IPS-NIHi7 (cell line): ENCODE measurements at regions not wholly inside any gene's neighbourhood (a gene's known extent, or its start where the extent isn't known, plus 50 kb on each side); places are given as distances from the start of the nearest gene placed in this dataset.
A peak's percentile ranks its signal among the peaks of the same experiment; 100 is the strongest.

Source experiments
- DNase-seq: peaks from one replicate; pipeline ENCODE4 v3.0.0; 2012; ENCODE audit warnings: mixed read lengths; ENCODE audit errors: extremely low spot score

GRCh38 chr10:120705309-120705708, 145.9 kb upstream of the WDR11 start:
- DNase-seq: no peak

GRCh38 chr10:120710076-120710475, 141.1 kb upstream of the WDR11 start:
- DNase-seq: no peak

DNA sequence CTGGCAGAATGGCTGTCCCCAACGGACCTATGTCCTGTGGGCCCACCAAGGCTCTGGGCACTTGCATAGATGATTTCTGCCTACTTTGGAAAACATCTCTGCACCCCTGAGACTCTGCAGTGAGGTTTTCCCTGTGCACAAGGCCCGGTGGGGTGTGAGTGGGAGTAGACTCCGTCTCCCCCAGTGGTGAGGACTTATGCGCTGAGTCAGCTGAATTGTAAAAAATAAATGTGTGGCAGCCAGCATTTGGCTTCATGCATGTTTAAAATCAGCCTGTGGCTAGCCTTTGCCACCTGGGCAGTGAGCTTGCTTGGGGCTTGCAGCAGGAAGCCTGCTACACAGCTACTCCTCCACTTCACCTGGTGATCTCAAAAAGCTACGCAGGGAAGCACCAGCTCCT, 139.3 kb upstream of the WDR11 start:
- DNase-seq: no peak

- no peak for DNase-seq
These were observed 137.5 kb upstream of the WDR11 start for GRCh38 chr10:120713573-120714205.

GRCh38 chr10:120715171-120715570, 136.0 kb upstream of the WDR11 start:
- DNase-seq: no peak

DNA sequence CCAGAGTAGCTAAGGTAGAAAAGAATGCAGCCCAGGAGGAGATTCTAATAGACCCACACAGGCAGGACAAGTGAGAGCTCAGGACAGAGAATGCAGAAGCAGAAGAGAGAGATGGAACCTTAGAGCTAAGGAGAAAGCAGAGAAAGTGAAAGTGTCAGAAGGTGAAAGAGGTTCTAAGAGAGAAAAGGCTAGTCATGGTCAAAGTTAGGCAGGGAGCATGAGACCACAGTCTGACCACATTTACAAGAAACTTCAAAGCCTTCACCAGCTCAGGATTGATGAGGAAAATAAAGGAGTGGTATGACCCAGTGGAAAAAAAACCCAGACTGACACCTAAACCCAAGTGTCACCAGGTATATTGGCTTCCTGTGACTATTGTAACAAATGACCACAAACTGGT, 131.8 kb upstream of the WDR11 start:
- no peak for DNase-seq

DNA sequence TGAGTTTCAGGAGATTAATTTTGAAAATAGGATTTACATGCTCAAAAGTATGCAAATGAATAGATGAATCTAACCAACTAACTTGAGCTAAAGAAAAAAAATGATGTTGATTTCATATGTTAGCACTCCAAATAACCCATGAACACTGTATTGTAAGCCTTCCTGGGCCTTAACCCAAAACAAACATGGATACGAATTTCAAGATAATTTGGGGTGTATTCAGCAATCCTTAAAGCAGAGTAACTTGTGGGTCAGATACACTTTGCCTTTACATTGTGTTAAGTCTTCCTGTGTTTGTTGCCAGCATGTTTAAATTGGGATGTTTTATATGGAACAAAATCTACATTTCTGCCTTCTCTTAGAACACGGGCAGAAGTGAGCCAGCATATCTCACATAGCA, 124.2 kb upstream of the WDR11 start:
- DNase-seq: no peak

DNA sequence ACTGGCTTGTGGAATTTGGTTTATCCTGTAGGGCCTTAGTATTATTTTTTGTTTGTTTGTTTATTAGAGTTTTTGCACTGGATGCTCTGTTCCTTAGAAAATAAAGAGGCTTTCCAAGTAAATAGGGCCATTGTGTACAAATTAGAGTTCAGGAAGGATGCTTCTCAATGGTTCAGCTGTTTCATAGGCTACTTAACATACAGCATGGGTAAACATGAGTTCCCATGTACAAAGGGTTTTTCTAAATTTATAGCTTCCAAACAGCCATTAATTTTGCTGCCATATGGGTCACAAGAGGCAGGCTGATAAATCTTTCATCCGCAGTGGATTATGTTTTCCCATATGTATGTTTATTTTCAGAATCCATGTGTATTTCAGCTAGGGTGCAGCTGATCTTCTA, 121.6 kb upstream of the WDR11 start:
- DNase-seq: no peak

GRCh38 chr10:120732067-120732466, 119.1 kb upstream of the WDR11 start:
- DNase-seq: no peak

DNA sequence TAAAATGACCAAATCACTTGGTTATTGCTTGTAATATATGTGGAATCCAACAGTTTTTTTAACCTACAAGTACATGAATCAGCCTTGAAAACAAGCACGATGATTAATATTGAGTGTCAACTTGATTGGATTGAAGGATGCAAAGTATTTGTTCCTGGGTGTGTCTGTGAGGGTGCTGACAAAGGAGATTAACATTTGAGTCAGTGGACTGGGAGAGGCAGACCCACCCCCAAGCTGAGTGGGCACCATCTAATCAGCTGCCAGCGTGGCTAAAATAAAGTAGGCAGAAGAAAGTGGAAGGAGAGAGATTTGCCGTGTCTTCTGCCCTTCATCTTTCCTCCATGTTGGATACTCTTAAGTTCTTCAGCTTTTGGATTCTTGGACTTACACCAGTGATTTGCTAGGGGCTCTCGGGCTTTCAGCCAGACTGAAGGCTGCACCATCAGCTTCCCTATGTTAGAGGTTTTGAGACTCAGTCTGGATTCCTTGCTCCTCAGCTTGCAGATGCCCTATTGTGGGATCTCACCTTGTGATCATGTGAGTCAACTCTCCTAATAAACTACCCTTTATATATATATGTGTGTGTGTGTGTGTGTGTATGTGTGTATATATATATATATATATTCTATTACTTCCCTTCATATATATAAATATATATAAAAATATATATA, 118.4 kb upstream of the WDR11 start:
- DNase-seq: no peak

DNA sequence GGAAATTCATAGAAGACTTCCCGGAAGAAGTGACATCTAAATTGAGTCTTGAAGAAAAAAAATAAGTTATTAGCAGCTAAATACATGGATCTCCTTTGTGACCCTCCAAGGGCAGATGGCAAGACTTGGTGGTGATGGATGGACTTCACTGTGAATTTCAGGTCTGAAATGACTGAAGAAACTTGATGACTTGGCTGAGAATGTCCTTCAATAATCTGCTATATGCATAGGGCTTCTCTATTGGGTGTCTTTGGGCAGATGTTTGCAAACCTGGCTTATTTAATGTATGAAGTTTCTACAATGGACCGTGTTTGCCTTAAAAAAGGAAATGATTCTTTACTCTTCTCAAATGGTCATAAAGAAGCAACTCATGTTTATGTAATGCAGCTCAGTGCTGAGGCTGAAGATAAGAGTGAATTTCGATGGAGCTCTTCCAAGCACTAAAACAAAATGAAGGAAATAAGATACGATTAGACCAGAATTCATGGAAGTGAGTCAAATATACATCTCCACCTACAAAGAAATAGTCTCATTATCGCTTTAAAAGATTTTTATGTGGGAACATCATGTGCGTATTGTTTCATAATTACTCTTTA, 116.6 kb upstream of the WDR11 start:
- no peak for DNase-seq

DNA sequence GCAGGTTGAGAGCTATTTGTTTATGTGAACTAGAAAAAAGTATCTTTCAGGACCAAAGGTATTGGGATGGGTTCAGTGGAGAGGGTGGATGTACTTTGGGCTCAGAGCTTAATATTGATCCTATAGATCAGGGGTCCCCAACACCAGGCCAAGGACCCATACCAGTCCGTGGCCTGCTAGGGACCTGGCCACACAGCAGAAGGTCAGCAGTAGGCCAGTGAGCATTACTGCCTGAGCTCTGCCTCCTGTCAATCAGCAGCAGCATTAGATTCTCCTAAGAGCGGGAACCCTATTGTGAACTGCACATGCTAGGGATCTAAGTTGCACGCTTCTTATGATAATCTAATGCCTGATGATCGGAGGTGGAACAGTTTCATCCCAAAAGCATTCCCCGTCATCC, 115.8 kb upstream of the WDR11 start:
- no peak for DNase-seq

- DNase-seq: peak; percentile 15
These were observed 115.3 kb upstream of the WDR11 start for GRCh38 chr10:120735773-120736371.

- no peak for DNase-seq
These were observed 114.8 kb upstream of the WDR11 start for GRCh38 chr10:120736377-120736776.

- DNase-seq: peak; percentile 44
These were observed 112.5 kb upstream of the WDR11 start for GRCh38 chr10:120738658-120739057.

DNA sequence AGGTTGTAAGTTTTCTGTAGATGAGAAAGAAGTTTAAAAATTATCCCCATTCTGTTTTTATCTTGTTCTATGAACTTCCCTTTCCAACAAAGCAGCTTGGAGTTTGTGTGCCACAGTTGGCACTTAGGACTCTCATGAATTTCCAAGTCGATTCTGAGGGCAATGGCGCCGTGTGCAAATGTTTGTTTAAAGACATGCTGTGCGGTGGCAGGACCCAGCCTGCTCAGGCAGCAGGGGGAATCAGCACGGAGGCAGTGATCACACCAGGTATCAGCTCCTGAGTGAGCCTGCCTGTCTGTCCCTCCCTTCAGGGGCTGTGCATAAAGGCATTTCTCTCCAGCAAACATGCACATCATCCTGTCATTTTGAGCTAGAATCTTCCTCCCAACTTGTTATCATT, 109.8 kb upstream of the WDR11 start:
- DNase-seq: no peak

DNA sequence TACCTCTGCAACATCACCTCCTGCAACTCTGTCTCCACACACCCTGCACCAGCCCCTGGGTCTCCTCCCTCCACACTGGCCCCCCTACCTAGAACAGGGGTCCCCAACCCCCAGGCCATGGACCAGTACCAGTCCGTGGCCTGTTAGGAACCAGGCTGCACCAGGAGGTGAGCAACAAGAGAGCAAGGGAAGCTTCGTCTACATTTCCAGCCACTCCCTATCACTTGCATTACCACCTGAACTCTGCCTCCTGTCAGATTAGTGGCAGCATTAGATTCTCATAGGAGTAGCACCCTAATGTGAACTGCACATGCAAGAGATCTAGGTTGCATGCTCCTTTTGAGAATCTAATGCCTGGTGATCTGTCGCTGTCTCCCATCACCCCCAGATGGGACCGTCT, 108.8 kb upstream of the WDR11 start:
- DNase-seq: no peak

DNA sequence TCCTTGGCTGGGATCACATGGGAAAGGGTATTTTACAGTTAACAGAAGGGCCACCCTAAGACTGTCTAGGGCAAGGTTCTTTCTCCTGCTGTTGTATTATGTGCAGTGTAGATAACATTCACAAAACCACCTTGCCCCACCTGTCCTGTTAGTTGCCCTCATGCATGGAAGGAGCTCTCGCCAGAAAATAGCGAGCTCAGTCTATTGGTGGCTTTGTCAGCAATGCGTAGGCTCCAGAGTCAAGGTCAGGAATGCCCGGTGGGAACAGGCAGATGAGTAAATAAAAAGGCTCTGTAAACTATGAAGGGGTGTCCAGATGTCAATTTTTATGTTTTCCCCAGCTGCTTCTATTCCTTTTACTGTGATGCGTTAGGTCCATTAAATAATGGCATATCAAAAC, 107.1 kb upstream of the WDR11 start:
- DNase-seq: no peak

GRCh38 chr10:120746001-120746777, 105.0 kb upstream of the WDR11 start:
- no peak for DNase-seq

- DNase-seq: no peak
These were observed 102.6 kb upstream of the WDR11 start for GRCh38 chr10:120748519-120748918.

GRCh38 chr10:120749072-120749471, 102.1 kb upstream of the WDR11 start:
- no peak for DNase-seq

DNA sequence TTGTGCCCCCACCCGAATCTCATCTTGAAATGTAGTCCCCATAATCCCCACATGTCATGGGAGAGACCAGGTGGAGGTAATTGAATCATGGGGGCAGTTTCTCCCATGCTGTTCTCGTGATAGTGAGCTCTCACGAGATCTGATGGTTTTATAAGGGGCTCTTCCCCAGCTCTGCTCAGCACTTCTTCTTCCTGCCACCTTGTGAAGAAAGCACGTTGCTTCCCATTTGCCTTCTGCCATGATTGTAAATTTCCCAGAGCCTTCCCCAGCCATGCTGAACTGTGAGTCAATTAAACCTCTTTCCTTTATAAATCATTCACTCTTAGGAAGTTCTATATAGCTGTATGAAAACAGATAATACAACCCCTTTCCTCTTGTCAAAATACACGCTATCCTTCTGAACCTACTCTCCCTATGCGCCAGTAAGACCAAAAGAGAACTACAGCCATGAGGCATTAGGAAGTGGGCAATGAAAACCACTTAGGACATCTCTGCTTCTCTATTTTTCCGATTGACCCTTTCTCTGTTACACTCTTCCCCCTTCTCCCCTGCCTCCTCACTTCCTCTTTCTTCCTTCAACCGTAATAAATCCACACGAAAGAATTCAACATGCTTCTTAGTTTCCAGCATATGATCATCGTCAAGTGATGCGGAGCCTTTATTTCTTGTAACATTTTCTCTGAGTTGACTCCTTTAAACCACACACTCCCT, 101.2 kb upstream of the WDR11 start:
- DNase-seq: no peak
